PC-3 (cell line): ENCODE measurements at regions not wholly inside any gene's neighbourhood (a gene's known extent, or its start where the extent isn't known, plus 50 kb on each side); places are given as distances from the start of the nearest gene placed in this dataset.

Source experiments
- ATAC-seq: fragments of 200-7000 bp; cut with Tn5 transposase; 2 replicates; pipeline ENCODE4 v1.9.1; 2020; ENCODE audit warnings: mild to moderate bottlenecking, moderate library complexity
- BruUV-seq: library from RNA; stranded (reverse); fragments of 400-500 nt; replicated peaks from 2 replicates; lab custom pipeline; 2021; lab: Mats Ljungman, UMichigan
- CTCF ChIA-PET: fragments of 300-600 bp; sonication (Branson Sonifier 250); formaldehyde crosslinking; loops from one replicate; lab custom pipeline; 2022; ENCODE audit warnings: antibody characterized with exemption; lab: Charles Lee
- POLR2A ChIA-PET: fragments of 300-600 bp; sonication (Branson Sonifier 250); formaldehyde crosslinking; loops from one replicate; lab custom pipeline; 2022; ENCODE audit warnings: antibody characterized with exemption; ENCODE audit not compliant: unreplicated experiment; lab: Charles Lee
- DNase-seq: peaks from one replicate; pipeline ENCODE4 v3.0.0-alpha.2; 2015
- H2AFZ ChIP-seq: fragments of 300-600 bp; sonication (generic); 2 replicates; pipeline ENCODE4 v1.6.0; 2016; ENCODE audit warnings: antibody characterized with exemption, low read length
- H3F3A ChIP-seq: fragments of 300-600 bp; sonication (generic); one replicate; pipeline ENCODE4 v1.6.0; 2017; ENCODE audit warnings: antibody characterized with exemption, low read length, control low read depth, mild to moderate bottlenecking; ENCODE audit not compliant: unreplicated experiment
- H3K27ac ChIP-seq: fragments of 300-600 bp; sonication (generic); 2 replicates; pipeline ENCODE4 v1.5.1; 2016; ENCODE audit warnings: mild to moderate bottlenecking, low read length
- H3K27me3 ChIP-seq: fragments of 300-600 bp; sonication (generic); 2 replicates; pipeline ENCODE4 v1.6.1; 2016; ENCODE audit warnings: low read length, mixed read lengths
- H3K36me3 ChIP-seq: fragments of 300-600 bp; sonication (generic); 2 replicates; pipeline ENCODE4 v1.6.1; 2016; ENCODE audit warnings: low read depth, mixed run types, low read length, mixed read lengths
- H3K4me1 ChIP-seq: fragments of 300-600 bp; sonication (generic); 2 replicates; pipeline ENCODE4 v1.5.1; 2016; ENCODE audit warnings: low read length; ENCODE audit not compliant: insufficient read depth
- H3K4me2 ChIP-seq: fragments of 300-600 bp; sonication (generic); 2 replicates; pipeline ENCODE4 v1.6.0; 2016; ENCODE audit warnings: low read length
- H3K4me3 ChIP-seq: fragments of 300-600 bp; sonication (generic); 2 replicates; pipeline ENCODE4 v1.5.1; 2016; ENCODE audit warnings: mild to moderate bottlenecking, low read length, mixed read lengths
- H3K79me2 ChIP-seq: fragments of 300-600 bp; sonication (generic); 2 replicates; pipeline ENCODE4 v1.6.1; 2017; ENCODE audit warnings: low read length, mixed read lengths
- H3K9ac ChIP-seq: fragments of 300-600 bp; sonication (generic); 2 replicates; pipeline ENCODE4 v1.6.0; 2016; ENCODE audit warnings: mild to moderate bottlenecking, low read length
- H3K9me2 ChIP-seq: fragments of 300-600 bp; sonication (generic); replicated peaks from 2 replicates; pipeline ENCODE4 v1.6.1; 2016; ENCODE audit warnings: mixed run types, low read length, mixed read lengths
- H3K9me3 ChIP-seq: fragments of 300-600 bp; sonication (generic); 2 replicates; pipeline ENCODE4 v1.6.1; 2016; ENCODE audit warnings: low read length, mixed read lengths
- H4K20me1 ChIP-seq: fragments of 300-600 bp; sonication (generic); 2 replicates; pipeline ENCODE4 v1.6.1; 2016; ENCODE audit warnings: low read length, mixed read lengths
- CTCF ChIP-seq: fragments of 300-600 bp; sonication (generic); conservative IDR thresholded peaks from 2 replicates; pipeline ENCODE4 v1.5.1; 2017; ENCODE audit warnings: antibody characterized with exemption, low read depth, mild to moderate bottlenecking, low read length
- EZH2 ChIP-seq: fragments of 300-600 bp; sonication (generic); IDR thresholded peaks from one replicate; pipeline ENCODE4 v1.6.1; 2017; ENCODE audit warnings: antibody characterized with exemption, mild to moderate bottlenecking, low read length; ENCODE audit not compliant: unreplicated experiment
- EZH2phosphoT487 ChIP-seq: fragments of 300-600 bp; sonication (generic); IDR thresholded peaks from 2 replicates; pipeline ENCODE4 v1.6.1; 2018; ENCODE audit warnings: mild to moderate bottlenecking, antibody characterized with exemption, low read length, borderline replicate concordance
- intact Hi-C: fragments of 100-400 bp; cut with micrococcal nuclease; formaldehyde crosslinking; loops from 2 replicates; pipeline ENCODE4 v1.9.0; 2023

- peaks cover 27% of the 10 kb centered on the region; the same call in 1 of the 2 replicates for H3K27me3 ChIP-seq
- H3K79me2 ChIP-seq = no peaks in the 10 kb centered on the region
- H3K4me3 ChIP-seq = no peak overlapping the region
- no peak overlapping the region for H3K4me2 ChIP-seq
- H3K9ac ChIP-seq = no peak overlapping the region
- H3K9me3 ChIP-seq = no peaks in the 10 kb centered on the region
- H2AFZ ChIP-seq = no peak overlapping the region
- no peaks in the 10 kb centered on the region for H3K4me1 ChIP-seq
- H3K36me3 ChIP-seq = no peaks in the 10 kb centered on the region
- H4K20me1 ChIP-seq = no peaks in the 10 kb centered on the region
- BruUV-seq = no TSS peak
- CTCF ChIA-PET = no interaction called here
- H3K27ac ChIP-seq = no peak overlapping the region
- intact Hi-C loops = no loop called here
- no peak for ATAC-seq
- POLR2A ChIA-PET = no interaction called here
- DNase-seq = no peak
- H3K9me2 ChIP-seq = no peaks in the 10 kb centered on the region
- TF ChIP-seq EZH2 (no peak), EZH2phosphoT487 (no peak), CTCF (no peak)
- no peaks in the 10 kb centered on the region for H3F3A ChIP-seq
Observed at GRCh38 chr1:175808999-175809398, 65.6 kb upstream of the TNR start.

- DNase-seq = no peak
Observed at GRCh38 chr1:175808573-175808972, 65.2 kb upstream of the TNR start.

More at GRCh38 chr1:175808573-175808972, 65.2 kb upstream of the TNR start:
- no peaks in the 10 kb centered on the region for H4K20me1 ChIP-seq
- TF ChIP-seq CTCF (no peak), EZH2 (no peak), EZH2phosphoT487 (no peak)
- H2AFZ ChIP-seq = no peak overlapping the region
- H3K27ac ChIP-seq = no peak overlapping the region
- intact Hi-C loops = no loop called here
- H3K4me2 ChIP-seq = no peak overlapping the region
- no peak for ATAC-seq
- ChIA-PET CTCF (no interaction called here), POLR2A (no interaction called here)
- H3K9ac ChIP-seq = no peak overlapping the region
- no peaks in the 10 kb centered on the region for H3K9me3 ChIP-seq
- H3K4me3 ChIP-seq = no peak overlapping the region
- H3K9me2 ChIP-seq = no peaks in the 10 kb centered on the region
- no peaks in the 10 kb centered on the region for H3K36me3 ChIP-seq
- H3K27me3 ChIP-seq = peaks cover 27% of the 10 kb centered on the region; the same call in 1 of the 2 replicates
- no peaks in the 10 kb centered on the region for H3K79me2 ChIP-seq
- BruUV-seq = no TSS peak
- no peaks in the 10 kb centered on the region for H3F3A ChIP-seq
- H3K4me1 ChIP-seq = no peaks in the 10 kb centered on the region
